H1 (cell line): ENCODE measurements at regions not wholly inside any gene's neighbourhood (a gene's known extent, or its start where the extent isn't known, plus 50 kb on each side); places are given as distances from the start of the nearest gene placed in this dataset.

Experiments
- CTCF ChIA-PET: fragments of 300-600 bp; sonication (Branson Sonifier 250); formaldehyde crosslinking; loops from one replicate; lab custom pipeline; 2021; ENCODE audit not compliant: partially characterized antibody; lab: Charles Lee
- POLR2A ChIA-PET: fragments of 300-600 bp; sonication (Branson Sonifier 250); formaldehyde crosslinking; loops from one replicate; lab custom pipeline; 2021; ENCODE audit warnings: inconsistent platforms; ENCODE audit not compliant: partially characterized antibody; lab: Charles Lee
- DNase-seq, 2 experiments: peaks; one replicate each; pipeline versions ENCODE4 v3.0.0 to v3.0.0-alpha.2; 2010 to 2022; ENCODE audit warnings: low spot score in 2 of 2, low read depth in 1 of 2, mixed read lengths in 1 of 2
- FAIRE-seq: peaks from 2 replicates; lab custom pipeline; 2011; peaks lifted over from hg19 to GRCh38; lab: Jason Lieb, UNC
- H2AFZ ChIP-seq: 2 replicates; pipeline ENCODE4 v1.8.1; 2012; ENCODE audit warnings: low read length, inconsistent platforms
- H2AK5ac ChIP-seq: 2 replicates; pipeline ENCODE4 v1.6.1; 2013; ENCODE audit warnings: low read depth, low read length
- H2BK120ac ChIP-seq: replicated peaks from 2 replicates; pipeline ENCODE3; 2013; ENCODE audit warnings: low read depth, low read length, inconsistent platforms
- H2BK12ac ChIP-seq: 2 replicates; pipeline ENCODE4 v1.6.1; 2013; ENCODE audit warnings: low read depth, low read length
- H2BK15ac ChIP-seq: 2 replicates; pipeline ENCODE4 v1.6.1; 2013; ENCODE audit warnings: low read length
- H2BK20ac ChIP-seq: 2 replicates; pipeline ENCODE4 v1.6.1; 2013; ENCODE audit warnings: low read length
- H2BK5ac ChIP-seq: 2 replicates; pipeline ENCODE4 v1.6.1; 2013; ENCODE audit warnings: low read depth, low read length
- H3K14ac ChIP-seq: 2 replicates; pipeline ENCODE4 v1.6.1; 2013; ENCODE audit warnings: inconsistent platforms; ENCODE audit not compliant: insufficient read length
- H3K18ac ChIP-seq: 2 replicates; pipeline ENCODE4 v1.6.1; 2013; ENCODE audit warnings: low read length; ENCODE audit errors: extremely low read depth
- H3K23ac ChIP-seq: 2 replicates; pipeline ENCODE4 v1.6.1; 2013; ENCODE audit warnings: inconsistent platforms; ENCODE audit not compliant: insufficient read length
- H3K23me2 ChIP-seq: 2 replicates; pipeline ENCODE4 v1.6.1; 2013; ENCODE audit warnings: low read depth, low read length
- H3K27ac ChIP-seq: 2 replicates; pipeline ENCODE4 v1.6.1; 2011; ENCODE audit warnings: low read depth, low read length, inconsistent platforms
- H3K27me3 ChIP-seq, 4 experiments: replicated peaks in 1 of 4; 1 replicate in 1 of 4; 2 replicates in 3 of 4; pipeline versions ENCODE4 v1.6.1 to v1.8.1; 2011 to 2013; ENCODE audit warnings: low read length in 3 of 4, mild to moderate bottlenecking in 3 of 4, inconsistent platforms in 2 of 4, mixed read lengths in 2 of 4, moderate library complexity in 1 of 4; ENCODE audit not compliant: control insufficient read depth in 3 of 4, insufficient read depth in 3 of 4; ENCODE audit errors: extremely low read depth in 1 of 4
- H3K36me3 ChIP-seq, 4 experiments: 2 replicates each; pipeline versions ENCODE4 v1.6.1 to v1.8.1; 2011 to 2013; ENCODE audit warnings: mild to moderate bottlenecking in 4 of 4, low read length in 3 of 4, moderate library complexity in 2 of 4, control low read depth in 1 of 4, inconsistent platforms in 1 of 4; ENCODE audit not compliant: insufficient read depth in 4 of 4, control insufficient read depth in 2 of 4
- H3K4ac ChIP-seq: replicated peaks from 2 replicates; pipeline ENCODE3; 2013; ENCODE audit warnings: low read length, low read depth, mixed read lengths, inconsistent platforms; ENCODE audit not compliant: insufficient read length
- H3K4me1 ChIP-seq, 4 experiments: replicated peaks in 1 of 4; 1 replicate in 1 of 4; 2 replicates in 3 of 4; pipeline versions ENCODE4 v1.6.1 to v1.8.1; 2011 to 2013; ENCODE audit warnings: low read length in 3 of 4, inconsistent platforms in 2 of 4, mixed read lengths in 1 of 4; ENCODE audit not compliant: insufficient read depth in 4 of 4, control insufficient read depth in 3 of 4
- H3K4me2 ChIP-seq, 2 experiments: 2 replicates each; pipeline versions ENCODE4 v1.6.1 to v1.8.1; 2011 to 2013; ENCODE audit warnings: low read depth in 2 of 2, low read length in 2 of 2, control low read depth in 1 of 2, inconsistent platforms in 1 of 2, mild to moderate bottlenecking in 1 of 2; ENCODE audit not compliant: insufficient read depth in 1 of 2
- H3K4me3 ChIP-seq, 4 experiments: fragments of 200-600, 300-600 bp in 1 of 4; sonication (generic), shearing (Covaris generic), sonication (Bioruptor Twin) in 1 of 4; 2 replicates each; pipeline versions ENCODE4 v1.5.1 to v1.8.1; 2011 to 2016; ENCODE audit warnings: low read length in 4 of 4, low read depth in 3 of 4, control low read depth in 2 of 4, inconsistent platforms in 2 of 4, mild to moderate bottlenecking in 2 of 4, mixed read lengths in 1 of 4, moderate library complexity in 1 of 4; ENCODE audit not compliant: insufficient read depth in 2 of 4; ENCODE audit errors: extremely low read depth in 1 of 4
- H3K56ac ChIP-seq: replicated peaks from 2 replicates; pipeline ENCODE3; 2013; ENCODE audit warnings: low read depth, mild to moderate bottlenecking, mixed read lengths, low read length, inconsistent platforms; ENCODE audit not compliant: insufficient read length
- H3K79me1 ChIP-seq: 2 replicates; pipeline ENCODE4 v1.6.1; 2013; ENCODE audit warnings: low read depth, low read length, control low read depth
- H3K79me2 ChIP-seq, 2 experiments: 2 replicates each; pipeline versions ENCODE4 v1.6.1 to v1.8.1; 2012 to 2013; ENCODE audit warnings: low read length in 2 of 2, mild to moderate bottlenecking in 2 of 2, inconsistent platforms in 1 of 2; ENCODE audit not compliant: insufficient read depth in 2 of 2, control insufficient read depth in 1 of 2
- H3K9ac ChIP-seq, 4 experiments: replicated peaks in 1 of 4; 1 replicate in 1 of 4; 2 replicates in 3 of 4; pipeline versions ENCODE4 v1.6.1 to v1.8.1; 2011 to 2013; ENCODE audit warnings: low read depth in 3 of 4, low read length in 3 of 4, control low read depth in 2 of 4, mild to moderate bottlenecking in 2 of 4, moderate library complexity in 2 of 4, inconsistent platforms in 1 of 4; ENCODE audit errors: extremely low read depth in 1 of 4
- H3K9me3 ChIP-seq, 2 experiments: 2 replicates each; pipeline versions ENCODE4 v1.6.1 to v1.8.1; 2012 to 2013; ENCODE audit warnings: mild to moderate bottlenecking in 2 of 2, moderate library complexity in 2 of 2, control low read depth in 1 of 2, inconsistent platforms in 1 of 2, low read depth in 1 of 2, low read length in 1 of 2, mixed read lengths in 1 of 2; ENCODE audit not compliant: insufficient read depth in 2 of 2
- H4K20me1 ChIP-seq, 2 experiments: replicated peaks in 1 of 2; 2 replicates each; pipeline versions ENCODE3 to v1.8.1; 2011 to 2013; ENCODE audit warnings: inconsistent platforms in 2 of 2, low read length in 2 of 2, mild to moderate bottlenecking in 1 of 2; ENCODE audit not compliant: insufficient read depth in 2 of 2, control insufficient read depth in 1 of 2
- H4K5ac ChIP-seq: 2 replicates; pipeline ENCODE4 v1.6.1; 2013; ENCODE audit warnings: low read length, low read depth, mixed read lengths, inconsistent platforms; ENCODE audit not compliant: insufficient read length
- H4K8ac ChIP-seq: 2 replicates; pipeline ENCODE4 v1.8.0; 2013; ENCODE audit warnings: mild to moderate bottlenecking, moderate library complexity, low read length, inconsistent platforms; ENCODE audit not compliant: insufficient read depth; ENCODE audit errors: extremely low read depth
- H4K91ac ChIP-seq: replicated peaks from 2 replicates; pipeline ENCODE3; 2013; ENCODE audit warnings: low read length, mixed read lengths, inconsistent platforms; ENCODE audit not compliant: insufficient read length
- ASH2L ChIP-seq: fragments of 200-600, 300-600 bp; sonication (generic); IDR thresholded peaks from one replicate; pipeline ENCODE4 v1.7.1; 2017; ENCODE audit warnings: low read length
- BCL11A ChIP-seq, 2 experiments: IDR thresholded peaks; one replicate each; pipeline ENCODE4 v1.6.1; 2011; ENCODE audit warnings: low read depth in 2 of 2, low read length in 2 of 2, mild to moderate bottlenecking in 2 of 2
- CHD1 ChIP-seq: IDR thresholded peaks from 2 replicates; pipeline ENCODE4 v1.6.1; 2012; ENCODE audit warnings: low read depth, low read length, improper control_type of control experiment
- CREB1 ChIP-seq: IDR thresholded peaks from 2 replicates; pipeline ENCODE4 v1.6.1; 2012; ENCODE audit warnings: inconsistent platforms
- EZH2 ChIP-seq: fragments of 200-600 bp; sonication (generic); IDR thresholded peaks from 2 replicates; pipeline ENCODE4 v1.7.1; 2012; ENCODE audit warnings: low read depth, mild to moderate bottlenecking, moderate library complexity, low read length, inconsistent platforms; ENCODE audit not compliant: severe bottlenecking
- NANOG ChIP-seq: IDR thresholded peaks from 2 replicates; pipeline ENCODE4 v1.6.1; 2011; ENCODE audit warnings: low read length, low read depth, mild to moderate bottlenecking, inconsistent platforms; ENCODE audit not compliant: insufficient read depth, poor library complexity, severe bottlenecking
- RFX5 ChIP-seq: IDR thresholded peaks from 2 replicates; pipeline ENCODE4 v1.6.1; 2011; ENCODE audit warnings: low read depth, low read length, improper control_type of control experiment, borderline replicate concordance
- SIN3A ChIP-seq, 2 experiments: IDR thresholded peaks in 1 of 2; conservative IDR thresholded peaks in 1 of 2; 2 replicates each; pipeline ENCODE4 v1.6.1; 2011 to 2012; ENCODE audit warnings: low read length in 2 of 2, improper control_type of control experiment in 1 of 2, low read depth in 1 of 2, mild to moderate bottlenecking in 1 of 2
- TBP ChIP-seq: IDR thresholded peaks from 2 replicates; pipeline ENCODE4 v1.6.1; 2011; ENCODE audit warnings: low read depth, low read length, improper control_type of control experiment
- TEAD4 ChIP-seq: IDR thresholded peaks from 2 replicates; pipeline ENCODE4 v1.6.1; 2012; ENCODE audit warnings: low read depth, low read length, inconsistent platforms, mixed read lengths
- WGBS, 2 experiments: shearing (Covaris generic) in 1 of 2; methylation state at CpG; one replicate each; pipeline versions ENCODE4 v1.1.6 to v1.1.7; 2013 to 2015; ENCODE audit warnings: low lambda C conversion rate in 2 of 2, mixed read lengths in 2 of 2, inconsistent platforms in 1 of 2, low coverage in 1 of 2, missing lambda C conversion rate in 1 of 2; ENCODE audit not compliant: insufficient replicate concordance in 2 of 2, insufficient coverage in 1 of 2, insufficient read length in 1 of 2; ENCODE audit errors: extremely low coverage in 1 of 2, missing lambda C conversion rate in 1 of 2; 5-methylcytosine and 5-hydroxymethylcytosine counted together

DNA sequence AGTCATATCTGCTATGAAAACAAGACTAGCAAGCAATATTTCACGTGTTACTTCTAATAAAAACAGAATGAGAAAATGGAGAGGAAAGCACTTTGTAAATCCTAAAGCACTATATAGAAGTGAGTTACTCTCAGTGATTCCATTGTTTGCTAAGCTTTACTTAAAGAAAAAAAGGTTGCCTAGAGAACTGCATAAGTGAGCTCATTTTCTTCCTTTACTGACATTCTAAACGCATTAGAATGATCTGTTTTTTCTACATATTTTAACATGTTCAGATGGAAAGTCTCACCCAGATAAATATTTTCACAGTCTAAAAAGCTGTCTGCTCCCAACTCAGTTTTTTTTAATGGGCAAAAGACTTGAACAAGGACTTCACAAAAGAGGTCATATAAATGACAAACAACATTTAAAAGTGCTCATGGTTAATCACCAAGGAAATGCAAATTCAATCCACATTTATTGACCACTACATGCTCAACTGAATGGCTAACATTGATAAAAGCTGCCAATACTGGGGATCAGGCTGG, 52.9 kb upstream of the AKAP12 start:
- no peaks in the 10 kb centered on the region for H3K79me1 ChIP-seq
- TF ChIP-seq SIN3A (conservative IDR thresholded peaks at IDR 0.05 in 1 of 2, IDR thresholded peaks at IDR 0.05 in 1 of 2; ENCODE audit: low read depth in 1 of 2, low read length in 2 of 2) = no peak
- TF ChIP-seq RFX5 = no peak
- no peak for TF ChIP-seq CREB1
- no peak for TF ChIP-seq TEAD4
- TF ChIP-seq EZH2 = no peak
- TF ChIP-seq ASH2L = no peak
- no peak for TF ChIP-seq CHD1
- TF ChIP-seq BCL11A (IDR thresholded peaks at IDR 0.05; ENCODE audit: low read depth in 2 of 2, low read length in 2 of 2) = no peak
- no peak for TF ChIP-seq NANOG
- TF ChIP-seq TBP = no peak
- TF ChIP-seq, all 59 proteins: peak for 0
- Histone ChIP-seq H3K27me3 (no peaks in the 10 kb centered on the region), H3K56ac (no peak overlapping the region), H3K4me1 (no peaks in the 10 kb centered on the region; a peak in 1 of 7 replicates), H4K5ac (no peak overlapping the region), H3K23ac (no peak overlapping the region), H3K23me2 (no peaks in the 10 kb centered on the region), H2AK5ac (no peak overlapping the region), H4K8ac (no peak overlapping the region), H4K91ac (no peak overlapping the region), H3K14ac (no peak overlapping the region), H3K4me3 (no peak overlapping the region), H2BK12ac (no peak overlapping the region), H2BK5ac (no peak overlapping the region), H3K36me3 (no peaks in the 10 kb centered on the region), H3K9ac (no peak overlapping the region), H2BK20ac (no peak overlapping the region), H3K9me3 (peaks cover 0 to 11% of the 10 kb centered on the region in 2 experiments; a peak in 2 of 4 replicates), H2BK120ac (no peak overlapping the region), H3K4ac (no peak overlapping the region), H2BK15ac (no peak overlapping the region), H2AFZ (no peak overlapping the region), H3K79me2 (no peaks in the 10 kb centered on the region), H3K18ac (no peak overlapping the region), H3K4me2 (no peak overlapping the region), H3K27ac (no peak overlapping the region), H4K20me1 (no peaks in the 10 kb centered on the region)
- FAIRE-seq = no peak
- POLR2A ChIA-PET = no interaction called here
- CTCF ChIA-PET = no interaction called here
- 63% methylated on average over 2 of the region's 2 CpGs; no CpG with 5 or more reads in 1 of the 2 experiments for WGBS, 2 experiments
- DNase-seq = no peak
